ENCODE measurements at regions not wholly inside any gene's neighbourhood (a gene's known extent, or its start where the extent isn't known, plus 50 kb on each side); places are given as distances from the start of the nearest gene placed in this dataset.

- peak; percentile 90 for ATAC-seq (ENCODE audit: low read depth)
Observed at GRCh38 chr3:111392894-111393398, 149.1 kb upstream of the CD96 start.

DNA sequence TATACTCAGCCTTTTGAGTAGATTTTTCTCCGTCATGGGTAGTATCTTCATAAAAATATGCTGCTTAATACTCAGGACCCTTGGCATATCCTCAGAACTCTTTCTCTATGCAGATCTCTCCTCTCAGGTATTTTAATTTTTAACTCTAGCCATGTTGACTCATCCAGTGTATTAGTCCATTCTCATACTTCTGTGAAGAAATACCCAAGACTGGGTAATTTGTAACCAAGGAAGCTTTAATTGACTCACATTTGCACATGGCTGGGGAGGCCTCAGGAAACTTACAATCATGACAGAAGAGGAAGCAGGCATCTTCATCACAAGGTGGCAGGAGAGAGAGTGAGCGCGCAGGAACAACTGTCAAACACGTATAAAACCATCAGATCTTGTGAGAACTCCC is 129.3 kb upstream of the CD96 start:
- Mint-ChIP-seq H3K36me3 (no peaks in the 10 kb centered on the region), H3K4me1 (no peaks in the 10 kb centered on the region), H3K9me3 (peaks cover 7% of the 10 kb centered on the region), H3K27me3 (no peaks in the 10 kb centered on the region), H3K4me3 (no peak overlapping the region), H3K27ac (no peak overlapping the region)
- ATAC-seq (ENCODE audit: low read depth) (no peak), DNase-seq (no peak)
- POLR2A ChIA-PET, result no interaction called here

More at GRCh38 chr3:111392894-111393398, 149.1 kb upstream of the CD96 start:
- DNase-seq, result no peak
- Mint-ChIP-seq H3K4me3 (no peak overlapping the region), H3K9me3 (peaks cover 26% of the 10 kb centered on the region), H3K27me3 (no peaks in the 10 kb centered on the region), H3K36me3 (peaks cover 18% of the 10 kb centered on the region), H3K27ac (no peak overlapping the region), H3K4me1 (peaks cover 8% of the 10 kb centered on the region)
- POLR2A ChIA-PET, result interaction anchor here (0.5 to 0.9 kb wide), 2 partner anchors 60 to 155 kb away, joined by 3 to 4 read pairs; no protein-coding TSS in a partner anchor

DNA sequence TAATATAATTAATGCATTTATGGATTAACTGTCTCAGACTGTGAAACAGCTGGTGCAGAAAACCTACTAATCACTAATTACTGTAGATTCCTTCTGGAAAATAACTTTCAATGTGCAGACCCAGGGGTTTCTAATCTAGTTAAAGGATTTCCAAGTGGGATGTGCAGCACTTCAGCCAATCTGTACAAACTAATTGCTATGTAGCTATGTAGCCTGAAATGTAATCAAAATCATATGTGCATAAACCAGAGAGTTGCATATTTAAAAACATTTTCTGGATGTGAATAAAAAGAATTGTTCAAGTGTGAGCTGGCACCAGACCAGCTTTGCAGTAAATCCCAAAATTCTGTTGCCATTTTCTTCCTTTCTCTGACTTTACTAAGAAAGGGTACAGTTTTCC is 127.5 kb upstream of the CD96 start:
- H3K27ac Mint-ChIP-seq, result no peak overlapping the region
- no peak for ATAC-seq (ENCODE audit: low read depth)
- no peak overlapping the region for H3K4me3 Mint-ChIP-seq
- no peak for DNase-seq
- no peaks in the 10 kb centered on the region for H3K4me1 Mint-ChIP-seq
- peaks cover 8% of the 10 kb centered on the region for H3K9me3 Mint-ChIP-seq
- H3K27me3 Mint-ChIP-seq, result peaks cover 6% of the 10 kb centered on the region
- POLR2A ChIA-PET, result no interaction called here
- H3K36me3 Mint-ChIP-seq, result peaks cover 4% of the 10 kb centered on the region

- ATAC-seq (ENCODE audit: low read depth), result no peak
Observed at GRCh38 chr3:111415018-111415417, 127.0 kb upstream of the CD96 start.

GRCh38 chr3:111418391-111418790 is 123.6 kb upstream of the CD96 start:
- POLR2A ChIA-PET, result no interaction called here
- Mint-ChIP-seq H3K4me3 (no peak overlapping the region), H3K9me3 (peaks cover 11% of the 10 kb centered on the region), H3K27me3 (peaks cover 6% of the 10 kb centered on the region), H3K27ac (no peak overlapping the region), H3K36me3 (peaks cover 5% of the 10 kb centered on the region), H3K4me1 (no peaks in the 10 kb centered on the region)
- ATAC-seq (ENCODE audit: low read depth) (no peak), DNase-seq (no peak)

More at GRCh38 chr3:111415018-111415417, 127.0 kb upstream of the CD96 start:
- POLR2A ChIA-PET, result no interaction called here
- H3K27ac Mint-ChIP-seq, result no peak overlapping the region
- no peaks in the 10 kb centered on the region for H3K4me1 Mint-ChIP-seq
- no peak overlapping the region for H3K4me3 Mint-ChIP-seq
- H3K9me3 Mint-ChIP-seq, result peaks cover 8% of the 10 kb centered on the region
- no peak for DNase-seq
- H3K36me3 Mint-ChIP-seq, result peaks cover 5% of the 10 kb centered on the region
- peaks cover 6% of the 10 kb centered on the region for H3K27me3 Mint-ChIP-seq

- Mint-ChIP-seq H3K27me3 (no peaks in the 10 kb centered on the region), H3K4me1 (no peaks in the 10 kb centered on the region), H3K4me3 (no peak overlapping the region), H3K36me3 (no peaks in the 10 kb centered on the region), H3K27ac (no peak overlapping the region), H3K9me3 (peaks cover 5% of the 10 kb centered on the region)
- POLR2A ChIA-PET, result no interaction called here
- no peak for DNase-seq
- no peak for ATAC-seq (ENCODE audit: low read depth)
Observed at GRCh38 chr3:111428301-111428700, 113.7 kb upstream of the CD96 start.

- H3K4me3 Mint-ChIP-seq, result no peak overlapping the region
Observed at GRCh38 chr3:111434941-111435622, 106.9 kb upstream of the CD96 start.

DNA sequence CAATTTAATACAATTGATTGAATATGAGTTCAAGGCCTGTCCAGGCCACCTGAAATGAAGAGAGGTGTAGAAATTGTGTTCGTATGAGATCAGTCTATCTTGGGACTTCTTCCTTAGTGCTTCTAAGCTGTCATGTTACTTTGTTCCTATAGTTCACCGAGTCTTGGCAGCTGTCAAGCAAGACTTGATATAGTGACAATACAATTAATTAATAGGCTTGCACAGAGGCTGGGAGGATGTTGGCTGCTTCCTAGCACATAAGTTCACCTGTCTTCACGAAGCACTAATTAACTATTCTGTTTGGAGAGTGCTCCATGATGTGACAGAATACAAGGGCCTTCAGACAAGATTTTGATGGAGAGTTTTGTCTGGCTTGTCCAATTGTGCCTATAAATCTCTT is 103.7 kb upstream of the CD96 start:
- DNase-seq (no peak), ATAC-seq (ENCODE audit: low read depth) (no peak)
- Mint-ChIP-seq H3K36me3 (no peaks in the 10 kb centered on the region), H3K4me1 (no peaks in the 10 kb centered on the region), H3K9me3 (peaks cover 8% of the 10 kb centered on the region), H3K27ac (no peak overlapping the region), H3K4me3 (no peak overlapping the region), H3K27me3 (no peaks in the 10 kb centered on the region)
- POLR2A ChIA-PET, result interaction anchor here (0.6 kb wide), 1 partner anchor 526 kb away, joined by 3 read pairs; no protein-coding TSS in a partner anchor

More at GRCh38 chr3:111434941-111435622, 106.9 kb upstream of the CD96 start:
- POLR2A ChIA-PET, result no interaction called here
- no peaks in the 10 kb centered on the region for H3K36me3 Mint-ChIP-seq
- no peak overlapping the region for H3K27ac Mint-ChIP-seq
- no peaks in the 10 kb centered on the region for H3K4me1 Mint-ChIP-seq
- DNase-seq (no peak), ATAC-seq (ENCODE audit: low read depth) (no peak)
- peaks cover 3% of the 10 kb centered on the region for H3K9me3 Mint-ChIP-seq
- no peaks in the 10 kb centered on the region for H3K27me3 Mint-ChIP-seq

GRCh38 chr3:111454551-111454950 is 87.4 kb upstream of the CD96 start:
- no peak for ATAC-seq (ENCODE audit: low read depth)
- no peaks in the 10 kb centered on the region for H3K4me1 Mint-ChIP-seq
- POLR2A ChIA-PET, result no interaction called here

GRCh38 chr3:111465081-111465670 is 76.8 kb upstream of the CD96 start:
- H3K27me3 Mint-ChIP-seq, result no peaks in the 10 kb centered on the region

More at GRCh38 chr3:111454551-111454950, 87.4 kb upstream of the CD96 start:
- Mint-ChIP-seq H3K4me3 (no peak overlapping the region), H3K27ac (no peak overlapping the region), H3K36me3 (no peaks in the 10 kb centered on the region), H3K9me3 (peaks cover 4% of the 10 kb centered on the region), H3K27me3 (no peaks in the 10 kb centered on the region)
- DNase-seq, result no peak

GRCh38 chr3:111470032-111470431 is 72.0 kb upstream of the CD96 start:
- ATAC-seq (ENCODE audit: low read depth) (no peak), DNase-seq (no peak)
- Mint-ChIP-seq H3K9me3 (peaks cover 16% of the 10 kb centered on the region), H3K4me3 (no peak overlapping the region), H3K27me3 (peaks cover 2% of the 10 kb centered on the region), H3K27ac (no peak overlapping the region), H3K4me1 (no peaks in the 10 kb centered on the region), H3K36me3 (no peaks in the 10 kb centered on the region)
- POLR2A ChIA-PET, result no interaction called here

More at GRCh38 chr3:111465081-111465670, 76.8 kb upstream of the CD96 start:
- no peaks in the 10 kb centered on the region for H3K36me3 Mint-ChIP-seq
- peaks cover 3% of the 10 kb centered on the region for H3K9me3 Mint-ChIP-seq
- H3K4me3 Mint-ChIP-seq, result no peak overlapping the region
- no peaks in the 10 kb centered on the region for H3K4me1 Mint-ChIP-seq
- POLR2A ChIA-PET, result no interaction called here
- ATAC-seq (ENCODE audit: low read depth), result no peak
- H3K27ac Mint-ChIP-seq, result no peak overlapping the region
- no peak for DNase-seq

DNA sequence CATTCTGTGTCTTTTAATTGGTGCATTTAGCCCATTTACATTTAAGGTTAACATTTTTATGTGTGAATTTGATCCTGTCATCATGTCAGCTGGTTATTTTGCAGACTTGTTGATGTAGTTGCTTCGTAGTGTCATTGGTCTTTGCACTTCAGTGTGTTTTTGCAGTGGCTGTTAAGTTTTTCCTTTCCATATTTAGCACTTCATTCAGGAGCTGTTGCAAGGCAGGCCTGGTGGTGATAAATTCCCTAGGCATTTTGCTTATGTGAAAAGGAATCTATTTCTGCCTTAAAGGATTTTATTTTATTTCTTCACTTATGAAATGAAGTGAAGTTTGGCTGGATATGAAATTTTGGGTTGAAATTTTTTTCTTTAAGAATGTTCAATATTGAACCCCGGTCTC is 70.2 kb upstream of the CD96 start:
- POLR2A ChIA-PET, result no interaction called here
- Mint-ChIP-seq H3K9me3 (peaks cover 16% of the 10 kb centered on the region), H3K4me3 (no peak overlapping the region)

DNA sequence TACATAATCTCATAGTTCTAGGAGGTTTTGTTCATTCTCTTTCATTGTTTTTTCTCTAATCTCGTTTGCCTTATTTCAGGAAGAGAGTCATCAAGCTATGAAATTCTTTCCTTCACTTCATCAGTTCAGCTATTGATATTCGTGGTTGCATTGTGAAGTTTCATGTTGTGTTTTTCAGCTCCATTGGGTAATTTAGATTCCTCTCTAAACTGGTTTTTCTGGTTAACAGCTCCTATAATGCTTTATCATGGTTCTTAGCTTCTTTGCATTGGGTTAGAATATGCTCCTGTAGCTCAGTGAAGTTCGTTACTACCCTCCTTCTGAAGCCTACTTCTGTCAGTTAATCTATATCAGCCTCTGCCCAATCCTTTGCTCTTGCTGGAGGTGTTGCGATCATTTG is 69.4 kb upstream of the CD96 start:
- Mint-ChIP-seq H3K9me3 (peaks cover 16% of the 10 kb centered on the region), H3K4me3 (no peak overlapping the region), H3K36me3 (no peaks in the 10 kb centered on the region), H3K27me3 (peaks cover 2% of the 10 kb centered on the region), H3K4me1 (no peaks in the 10 kb centered on the region), H3K27ac (no peak overlapping the region)
- DNase-seq, result no peak
- POLR2A ChIA-PET, result no interaction called here
- ATAC-seq (ENCODE audit: low read depth), result no peak

More for the DNA sequence above, 70.2 kb upstream of the CD96 start:
- Mint-ChIP-seq H3K4me1 (no peaks in the 10 kb centered on the region), H3K27me3 (peaks cover 2% of the 10 kb centered on the region), H3K27ac (no peak overlapping the region), H3K36me3 (no peaks in the 10 kb centered on the region)
- DNase-seq, result no peak
- ATAC-seq (ENCODE audit: low read depth), result no peak

DNA sequence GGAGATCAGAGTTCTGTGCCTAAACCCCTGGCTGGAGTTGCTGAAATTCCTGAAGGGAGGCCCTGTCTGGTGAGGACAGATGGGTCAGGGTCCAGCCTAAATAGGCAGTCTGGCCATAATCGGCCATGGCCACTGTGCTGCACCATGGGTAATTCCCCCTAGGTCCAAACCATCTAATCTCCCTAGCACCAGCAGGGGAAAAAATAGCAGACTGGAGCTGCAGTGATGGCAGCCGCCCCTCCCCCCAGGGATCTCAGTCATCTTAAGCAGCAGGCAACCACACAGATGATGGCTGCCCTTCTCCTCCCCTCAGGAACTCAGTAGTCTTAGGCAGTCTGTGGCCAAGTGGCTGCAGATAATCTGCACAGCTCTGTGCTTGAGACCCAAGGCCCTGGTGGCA is 68.4 kb upstream of the CD96 start:
- no peak for DNase-seq
- peaks cover 2% of the 10 kb centered on the region for H3K27me3 Mint-ChIP-seq
- H3K4me1 Mint-ChIP-seq, result no peaks in the 10 kb centered on the region
- POLR2A ChIA-PET, result no interaction called here
- H3K4me3 Mint-ChIP-seq, result no peak overlapping the region
- peaks cover 14% of the 10 kb centered on the region for H3K9me3 Mint-ChIP-seq
- H3K27ac Mint-ChIP-seq, result no peak overlapping the region
- H3K36me3 Mint-ChIP-seq, result no peaks in the 10 kb centered on the region
- no peak for ATAC-seq (ENCODE audit: low read depth)

Measured in activated naive CD8-positive, alpha-beta T cell treated with anti-CD3 and anti-CD28 coated beads, Interleukin-2, amount 10 ng/mL, durations not matched to agents 7 days and 5 days (primary cell).